Jurkat, Clone E6-1 (cell line): ENCODE measurements at regions not wholly inside any gene's neighbourhood (a gene's known extent, or its start where the extent isn't known, plus 50 kb on each side); places are given as distances from the start of the nearest gene placed in this dataset.
"Not testable (repeated sequence)": the region's sequence is repeated elsewhere in the genome, so short reads cannot be mapped to it uniquely, and the experiment has no call there.

Experiments used
- DNase-seq: peaks from one replicate; pipeline ENCODE4 v3.0.0-alpha.2; 2011; ENCODE audit warnings: low read depth, low spot score
- H3K4me3 ChIP-seq: 2 replicates; pipeline ENCODE4 v1.5.1; 2011; ENCODE audit warnings: mild to moderate bottlenecking, low read length, control low read depth, moderate library complexity

- DNase-seq, result peak; percentile 69
- H3K4me3 ChIP-seq, result no peak overlapping the region
These were observed 1238.9 kb downstream of the UQCRFS1 start for GRCh38 chr19:27974082-27974513.

GRCh38 chr19:27972291-27973040 is 1240.5 kb downstream of the UQCRFS1 start:
- DNase-seq, result no peak
- no peak overlapping the region for H3K4me3 ChIP-seq

- H3K4me3 ChIP-seq, result no peak overlapping the region
- no peak for DNase-seq
These were observed 1241.1 kb downstream of the UQCRFS1 start for GRCh38 chr19:27971869-27972268.

GRCh38 chr19:27971071-27971470 is 1241.9 kb downstream of the UQCRFS1 start:
- no peak for DNase-seq
- no peak overlapping the region for H3K4me3 ChIP-seq

- no peak overlapping the region for H3K4me3 ChIP-seq
- peak; percentile 36 for DNase-seq
These were observed 1246.5 kb downstream of the UQCRFS1 start for GRCh38 chr19:27966390-27966816.

GRCh38 chr19:27964185-27964584 is 1248.8 kb downstream of the UQCRFS1 start:
- no peak overlapping the region for H3K4me3 ChIP-seq
- DNase-seq, result no peak

GRCh38 chr19:27962264-27962663 is 1250.7 kb downstream of the UQCRFS1 start:
- no peak overlapping the region for H3K4me3 ChIP-seq
- DNase-seq, result no peak

- DNase-seq, result no peak
- H3K4me3 ChIP-seq, result no peak overlapping the region
These were observed 1257.2 kb downstream of the UQCRFS1 start for GRCh38 chr19:27955485-27956480.

GRCh38 chr19:27942607-27943006 is 1270.3 kb downstream of the UQCRFS1 start:
- not testable (repeated sequence) for H3K4me3 ChIP-seq, DNase-seq

- H3K4me3 ChIP-seq, result no peak overlapping the region
- DNase-seq, result no peak
These were observed 1276.8 kb downstream of the UQCRFS1 start for GRCh38 chr19:27936139-27936538.

GRCh38 chr19:27935669-27936068 is 1277.3 kb downstream of the UQCRFS1 start:
- H3K4me3 ChIP-seq, result no peak overlapping the region
- DNase-seq, result no peak

- DNase-seq, result no peak
- H3K4me3 ChIP-seq, result no peak overlapping the region
These were observed 1283.6 kb downstream of the UQCRFS1 start for GRCh38 chr19:27929399-27929798.

GRCh38 chr19:27925202-27925601 is 1287.7 kb downstream of the UQCRFS1 start:
- no peak for DNase-seq
- H3K4me3 ChIP-seq, result no peak overlapping the region

GRCh38 chr19:27922970-27923369 is 1290.0 kb downstream of the UQCRFS1 start:
- DNase-seq, result no peak
- no peak overlapping the region for H3K4me3 ChIP-seq

- H3K4me3 ChIP-seq, result no peak overlapping the region
- no peak for DNase-seq
These were observed 1292.2 kb downstream of the UQCRFS1 start for GRCh38 chr19:27920774-27921173.

- H3K4me3 ChIP-seq, result no peak overlapping the region
- DNase-seq, result peak; percentile 4
These were observed 1294.1 kb downstream of the UQCRFS1 start for GRCh38 chr19:27918818-27919217.

GRCh38 chr19:27911122-27911898 is 1301.6 kb downstream of the UQCRFS1 start:
- DNase-seq, result no peak
- H3K4me3 ChIP-seq, result no peak overlapping the region

GRCh38 chr19:27909861-27910260 is 1303.1 kb downstream of the UQCRFS1 start:
- no peak overlapping the region for H3K4me3 ChIP-seq
- DNase-seq, result no peak

- no peak overlapping the region for H3K4me3 ChIP-seq
- DNase-seq, result no peak
These were observed 1303.6 kb downstream of the UQCRFS1 start for GRCh38 chr19:27909185-27909840.
